H1 (cell line): ENCODE measurements at regions not wholly inside any gene's neighbourhood (a gene's known extent, or its start where the extent isn't known, plus 50 kb on each side); places are given as distances from the start of the nearest gene placed in this dataset.
A peak's percentile ranks its signal among the peaks of the same experiment; 100 is the strongest.

Experiments used
- CTCF ChIA-PET: fragments of 300-600 bp; sonication (Branson Sonifier 250); formaldehyde crosslinking; loops from one replicate; lab custom pipeline; 2021; ENCODE audit not compliant: partially characterized antibody; lab: Charles Lee
- POLR2A ChIA-PET: fragments of 300-600 bp; sonication (Branson Sonifier 250); formaldehyde crosslinking; loops from one replicate; lab custom pipeline; 2021; ENCODE audit warnings: inconsistent platforms; ENCODE audit not compliant: partially characterized antibody; lab: Charles Lee
- DNase-seq, 2 experiments: peaks; one replicate each; pipeline versions ENCODE4 v3.0.0 to v3.0.0-alpha.2; 2010 to 2022; ENCODE audit warnings: low spot score in 2 of 2, low read depth in 1 of 2, mixed read lengths in 1 of 2
- FAIRE-seq: peaks from 2 replicates; lab custom pipeline; 2011; peaks lifted over from hg19 to GRCh38; lab: Jason Lieb, UNC
- H2AFZ ChIP-seq: 2 replicates; pipeline ENCODE4 v1.8.1; 2012; ENCODE audit warnings: low read length, inconsistent platforms
- H2AK5ac ChIP-seq: 2 replicates; pipeline ENCODE4 v1.6.1; 2013; ENCODE audit warnings: low read depth, low read length
- H2BK120ac ChIP-seq: replicated peaks from 2 replicates; pipeline ENCODE3; 2013; ENCODE audit warnings: low read depth, low read length, inconsistent platforms
- H2BK12ac ChIP-seq: 2 replicates; pipeline ENCODE4 v1.6.1; 2013; ENCODE audit warnings: low read depth, low read length
- H2BK15ac ChIP-seq: 2 replicates; pipeline ENCODE4 v1.6.1; 2013; ENCODE audit warnings: low read length
- H2BK20ac ChIP-seq: 2 replicates; pipeline ENCODE4 v1.6.1; 2013; ENCODE audit warnings: low read length
- H2BK5ac ChIP-seq: 2 replicates; pipeline ENCODE4 v1.6.1; 2013; ENCODE audit warnings: low read depth, low read length
- H3K14ac ChIP-seq: 2 replicates; pipeline ENCODE4 v1.6.1; 2013; ENCODE audit warnings: inconsistent platforms; ENCODE audit not compliant: insufficient read length
- H3K18ac ChIP-seq: 2 replicates; pipeline ENCODE4 v1.6.1; 2013; ENCODE audit warnings: low read length; ENCODE audit errors: extremely low read depth
- H3K23ac ChIP-seq: 2 replicates; pipeline ENCODE4 v1.6.1; 2013; ENCODE audit warnings: inconsistent platforms; ENCODE audit not compliant: insufficient read length
- H3K23me2 ChIP-seq: 2 replicates; pipeline ENCODE4 v1.6.1; 2013; ENCODE audit warnings: low read depth, low read length
- H3K27ac ChIP-seq: 2 replicates; pipeline ENCODE4 v1.6.1; 2011; ENCODE audit warnings: low read depth, low read length, inconsistent platforms
- H3K27me3 ChIP-seq, 4 experiments: replicated peaks in 1 of 4; 1 replicate in 1 of 4; 2 replicates in 3 of 4; pipeline versions ENCODE4 v1.6.1 to v1.8.1; 2011 to 2013; ENCODE audit warnings: low read length in 3 of 4, mild to moderate bottlenecking in 3 of 4, inconsistent platforms in 2 of 4, mixed read lengths in 2 of 4, moderate library complexity in 1 of 4; ENCODE audit not compliant: control insufficient read depth in 3 of 4, insufficient read depth in 3 of 4; ENCODE audit errors: extremely low read depth in 1 of 4
- H3K36me3 ChIP-seq, 4 experiments: 2 replicates each; pipeline versions ENCODE4 v1.6.1 to v1.8.1; 2011 to 2013; ENCODE audit warnings: mild to moderate bottlenecking in 4 of 4, low read length in 3 of 4, moderate library complexity in 2 of 4, control low read depth in 1 of 4, inconsistent platforms in 1 of 4; ENCODE audit not compliant: insufficient read depth in 4 of 4, control insufficient read depth in 2 of 4
- H3K4ac ChIP-seq: replicated peaks from 2 replicates; pipeline ENCODE3; 2013; ENCODE audit warnings: low read length, low read depth, mixed read lengths, inconsistent platforms; ENCODE audit not compliant: insufficient read length
- H3K4me1 ChIP-seq, 4 experiments: replicated peaks in 1 of 4; 1 replicate in 1 of 4; 2 replicates in 3 of 4; pipeline versions ENCODE4 v1.6.1 to v1.8.1; 2011 to 2013; ENCODE audit warnings: low read length in 3 of 4, inconsistent platforms in 2 of 4, mixed read lengths in 1 of 4; ENCODE audit not compliant: insufficient read depth in 4 of 4, control insufficient read depth in 3 of 4
- H3K4me2 ChIP-seq, 2 experiments: 2 replicates each; pipeline versions ENCODE4 v1.6.1 to v1.8.1; 2011 to 2013; ENCODE audit warnings: low read depth in 2 of 2, low read length in 2 of 2, control low read depth in 1 of 2, inconsistent platforms in 1 of 2, mild to moderate bottlenecking in 1 of 2; ENCODE audit not compliant: insufficient read depth in 1 of 2
- H3K4me3 ChIP-seq, 4 experiments: fragments of 200-600, 300-600 bp in 1 of 4; sonication (generic), shearing (Covaris generic), sonication (Bioruptor Twin) in 1 of 4; 2 replicates each; pipeline versions ENCODE4 v1.5.1 to v1.8.1; 2011 to 2016; ENCODE audit warnings: low read length in 4 of 4, low read depth in 3 of 4, control low read depth in 2 of 4, inconsistent platforms in 2 of 4, mild to moderate bottlenecking in 2 of 4, mixed read lengths in 1 of 4, moderate library complexity in 1 of 4; ENCODE audit not compliant: insufficient read depth in 2 of 4; ENCODE audit errors: extremely low read depth in 1 of 4
- H3K56ac ChIP-seq: replicated peaks from 2 replicates; pipeline ENCODE3; 2013; ENCODE audit warnings: low read depth, mild to moderate bottlenecking, mixed read lengths, low read length, inconsistent platforms; ENCODE audit not compliant: insufficient read length
- H3K79me1 ChIP-seq: 2 replicates; pipeline ENCODE4 v1.6.1; 2013; ENCODE audit warnings: low read depth, low read length, control low read depth
- H3K79me2 ChIP-seq, 2 experiments: 2 replicates each; pipeline versions ENCODE4 v1.6.1 to v1.8.1; 2012 to 2013; ENCODE audit warnings: low read length in 2 of 2, mild to moderate bottlenecking in 2 of 2, inconsistent platforms in 1 of 2; ENCODE audit not compliant: insufficient read depth in 2 of 2, control insufficient read depth in 1 of 2
- H3K9ac ChIP-seq, 4 experiments: replicated peaks in 1 of 4; 1 replicate in 1 of 4; 2 replicates in 3 of 4; pipeline versions ENCODE4 v1.6.1 to v1.8.1; 2011 to 2013; ENCODE audit warnings: low read depth in 3 of 4, low read length in 3 of 4, control low read depth in 2 of 4, mild to moderate bottlenecking in 2 of 4, moderate library complexity in 2 of 4, inconsistent platforms in 1 of 4; ENCODE audit errors: extremely low read depth in 1 of 4
- H3K9me3 ChIP-seq, 2 experiments: 2 replicates each; pipeline versions ENCODE4 v1.6.1 to v1.8.1; 2012 to 2013; ENCODE audit warnings: mild to moderate bottlenecking in 2 of 2, moderate library complexity in 2 of 2, control low read depth in 1 of 2, inconsistent platforms in 1 of 2, low read depth in 1 of 2, low read length in 1 of 2, mixed read lengths in 1 of 2; ENCODE audit not compliant: insufficient read depth in 2 of 2
- H4K20me1 ChIP-seq, 2 experiments: replicated peaks in 1 of 2; 2 replicates each; pipeline versions ENCODE3 to v1.8.1; 2011 to 2013; ENCODE audit warnings: inconsistent platforms in 2 of 2, low read length in 2 of 2, mild to moderate bottlenecking in 1 of 2; ENCODE audit not compliant: insufficient read depth in 2 of 2, control insufficient read depth in 1 of 2
- H4K5ac ChIP-seq: 2 replicates; pipeline ENCODE4 v1.6.1; 2013; ENCODE audit warnings: low read length, low read depth, mixed read lengths, inconsistent platforms; ENCODE audit not compliant: insufficient read length
- H4K8ac ChIP-seq: 2 replicates; pipeline ENCODE4 v1.8.0; 2013; ENCODE audit warnings: mild to moderate bottlenecking, moderate library complexity, low read length, inconsistent platforms; ENCODE audit not compliant: insufficient read depth; ENCODE audit errors: extremely low read depth
- H4K91ac ChIP-seq: replicated peaks from 2 replicates; pipeline ENCODE3; 2013; ENCODE audit warnings: low read length, mixed read lengths, inconsistent platforms; ENCODE audit not compliant: insufficient read length
- CBX8 ChIP-seq: fragments of 300-800, 300-1000 bp; sonication (generic); IDR thresholded peaks from 2 replicates; pipeline ENCODE4 v1.7.1; 2016; ENCODE audit warnings: low read depth, low read length, borderline replicate concordance
- CEBPB ChIP-seq: IDR thresholded peaks from 2 replicates; pipeline ENCODE4 v1.6.1; 2012; ENCODE audit warnings: low read depth, low read length
- EZH2 ChIP-seq: fragments of 200-600 bp; sonication (generic); IDR thresholded peaks from 2 replicates; pipeline ENCODE4 v1.7.1; 2012; ENCODE audit warnings: low read depth, mild to moderate bottlenecking, moderate library complexity, low read length, inconsistent platforms; ENCODE audit not compliant: severe bottlenecking
- JUND ChIP-seq: IDR thresholded peaks from 2 replicates; pipeline ENCODE4 v1.6.1; 2011; ENCODE audit warnings: mild to moderate bottlenecking, improper control_type of control experiment, low read length
- MAFK ChIP-seq: IDR thresholded peaks from 2 replicates; pipeline ENCODE4 v1.6.1; 2012; ENCODE audit warnings: low read depth, mild to moderate bottlenecking, improper control_type of control experiment, low read length
- POLR2A ChIP-seq, 2 experiments: IDR thresholded peaks; 1 replicate in 1 of 2; 2 replicates in 1 of 2; pipeline ENCODE4 v1.6.1; 2011; ENCODE audit warnings: low read depth in 2 of 2, low read length in 2 of 2, mild to moderate bottlenecking in 2 of 2; ENCODE audit errors: control extremely low read depth in 1 of 2
- RNF2 ChIP-seq: fragments of 200-900, 300-1000 bp; sonication (generic); IDR thresholded peaks from 2 replicates; pipeline ENCODE4 v1.7.1; 2016; ENCODE audit warnings: borderline replicate concordance, low read depth, mild to moderate bottlenecking, antibody characterized with exemption, low read length; ENCODE audit not compliant: poor library complexity, severe bottlenecking; ENCODE audit errors: missing control alignments
- SIX5 ChIP-seq: IDR thresholded peaks from 2 replicates; pipeline ENCODE4 v1.6.1; 2011; ENCODE audit warnings: mild to moderate bottlenecking, low read depth, low read length
- SRF ChIP-seq: IDR thresholded peaks from 2 replicates; pipeline ENCODE4 v1.6.1; 2011; ENCODE audit warnings: mild to moderate bottlenecking, low read depth, low read length, moderate library complexity
- WGBS, 2 experiments: shearing (Covaris generic) in 1 of 2; methylation state at CpG; one replicate each; pipeline versions ENCODE4 v1.1.6 to v1.1.7; 2013 to 2015; ENCODE audit warnings: low lambda C conversion rate in 2 of 2, mixed read lengths in 2 of 2, inconsistent platforms in 1 of 2, low coverage in 1 of 2, missing lambda C conversion rate in 1 of 2; ENCODE audit not compliant: insufficient replicate concordance in 2 of 2, insufficient coverage in 1 of 2, insufficient read length in 1 of 2; ENCODE audit errors: extremely low coverage in 1 of 2, missing lambda C conversion rate in 1 of 2; 5-methylcytosine and 5-hydroxymethylcytosine counted together
- TF ChIP-seq, protein P1 (sequence below), 3 experiments: IDR thresholded peaks; 1 replicate in 2 of 3; 2 replicates in 1 of 3; pipeline versions ENCODE4 v1.5.1 to v1.6.1; 2011; ENCODE audit warnings: low read length in 3 of 3, mild to moderate bottlenecking in 3 of 3, inconsistent platforms in 2 of 3, low read depth in 1 of 3, moderate library complexity in 1 of 3; ENCODE audit not compliant: insufficient read depth in 1 of 3; ENCODE audit errors: control extremely low read depth in 1 of 3

DNA sequence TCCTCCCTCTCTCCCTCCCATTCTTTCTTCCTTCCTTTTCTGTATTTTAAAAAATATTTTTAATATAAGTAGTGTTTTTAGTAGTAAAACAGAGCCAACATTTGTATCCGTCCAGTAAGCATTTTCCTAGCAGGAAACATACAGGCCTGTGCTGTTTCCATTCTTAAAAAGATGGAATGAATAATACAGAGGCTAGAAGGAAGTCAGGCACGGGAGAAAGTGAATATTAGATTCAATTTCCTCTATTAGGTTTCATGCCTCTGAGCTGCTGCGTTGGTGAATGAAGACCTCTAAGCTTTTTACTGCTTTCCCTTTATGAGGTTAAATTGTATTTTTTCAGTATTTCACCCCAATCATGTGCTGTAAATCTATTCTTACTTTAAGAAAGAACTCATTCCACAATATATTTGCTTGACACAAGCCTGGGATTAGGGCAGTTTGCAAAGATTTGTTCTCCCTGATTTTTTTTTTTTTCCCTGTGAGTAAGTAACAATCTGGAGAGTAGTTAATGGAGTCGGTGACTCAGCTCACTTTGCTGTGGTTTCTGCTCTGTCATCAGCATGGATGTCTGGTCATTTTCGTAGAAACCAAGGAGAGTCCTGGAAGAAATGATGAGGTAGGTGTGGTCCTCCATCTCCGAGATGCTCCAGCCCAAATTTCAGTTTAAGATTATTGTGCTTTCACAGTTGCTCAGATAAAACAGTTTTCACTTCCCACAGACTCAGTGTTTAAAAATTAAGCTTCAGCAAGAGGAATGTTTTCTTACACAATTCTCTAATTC, 76.1 kb upstream of the PITRM1 start:
- Histone ChIP-seq H3K9me3 (no peaks in the 10 kb centered on the region), H2BK12ac (no peak overlapping the region), H4K91ac (no peak overlapping the region), H4K20me1 (no peaks in the 10 kb centered on the region), H3K56ac (no peak overlapping the region), H2BK5ac (no peak overlapping the region), H3K14ac (no peak overlapping the region), H3K79me2 (no peaks in the 10 kb centered on the region), H3K23ac (no peak overlapping the region), H3K23me2 (peaks cover under 1% of the 10 kb centered on the region; the same call in 1 of the 2 replicates), H3K79me1 (no peaks in the 10 kb centered on the region), H3K4me3 (no peak overlapping the region), H2BK20ac (no peak overlapping the region), H2BK120ac (no peak overlapping the region), H4K8ac (no peak overlapping the region), H3K27me3 (no peaks in the 10 kb centered on the region; a peak in 1 of 7 replicates), H2AFZ (peak overlapping the region; percentile 76), H3K36me3 (no peaks in the 10 kb centered on the region), H3K9ac (no peak overlapping the region), H2AK5ac (no peak overlapping the region), H3K4me1 (no peaks in the 10 kb centered on the region), H2BK15ac (no peak overlapping the region), H4K5ac (no peak overlapping the region), H3K4ac (no peak overlapping the region), H3K27ac (no peak overlapping the region; the same call in 1 of the 2 replicates), H3K4me2 (no peak overlapping the region), H3K18ac (peak overlapping the region; percentile 38; the same call in 1 of the 2 replicates)
- FAIRE-seq (no peak), DNase-seq (no peak)
- CTCF ChIA-PET, result interaction anchor here (0.6 to 3.2 kb wide), 4 partner anchors 8 to 87 kb away, joined by 3 to 14 read pairs (median 3); no protein-coding TSS in a partner anchor
- POLR2A ChIA-PET, result interaction anchor here (0.8 kb wide), 2 partner anchors 11 to 535 kb away, joined by 3 read pairs; no protein-coding TSS in a partner anchor
- 80% methylated on average over 6 of the region's 6 CpGs; no CpG with 5 or more reads in 1 of the 2 experiments for WGBS, 2 experiments
- TF ChIP-seq MAFK, result peak; percentile 73
- no peak for TF ChIP-seq JUND
- no peak for TF ChIP-seq SRF
- no peak for TF ChIP-seq SIX5
- TF ChIP-seq, protein P1, sequence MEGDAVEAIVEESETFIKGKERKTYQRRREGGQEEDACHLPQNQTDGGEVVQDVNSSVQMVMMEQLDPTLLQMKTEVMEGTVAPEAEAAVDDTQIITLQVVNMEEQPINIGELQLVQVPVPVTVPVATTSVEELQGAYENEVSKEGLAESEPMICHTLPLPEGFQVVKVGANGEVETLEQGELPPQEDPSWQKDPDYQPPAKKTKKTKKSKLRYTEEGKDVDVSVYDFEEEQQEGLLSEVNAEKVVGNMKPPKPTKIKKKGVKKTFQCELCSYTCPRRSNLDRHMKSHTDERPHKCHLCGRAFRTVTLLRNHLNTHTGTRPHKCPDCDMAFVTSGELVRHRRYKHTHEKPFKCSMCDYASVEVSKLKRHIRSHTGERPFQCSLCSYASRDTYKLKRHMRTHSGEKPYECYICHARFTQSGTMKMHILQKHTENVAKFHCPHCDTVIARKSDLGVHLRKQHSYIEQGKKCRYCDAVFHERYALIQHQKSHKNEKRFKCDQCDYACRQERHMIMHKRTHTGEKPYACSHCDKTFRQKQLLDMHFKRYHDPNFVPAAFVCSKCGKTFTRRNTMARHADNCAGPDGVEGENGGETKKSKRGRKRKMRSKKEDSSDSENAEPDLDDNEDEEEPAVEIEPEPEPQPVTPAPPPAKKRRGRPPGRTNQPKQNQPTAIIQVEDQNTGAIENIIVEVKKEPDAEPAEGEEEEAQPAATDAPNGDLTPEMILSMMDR (IDR thresholded peaks at IDR 0.05; ENCODE audit: control extremely low read depth in 1 of 3, insufficient read depth in 1 of 3, low read depth in 1 of 3, low read length in 3 of 3), result no peak
- TF ChIP-seq EZH2, result no peak
- no peak for TF ChIP-seq POLR2A (IDR thresholded peaks at IDR 0.05; ENCODE audit: control extremely low read depth in 1 of 2, low read depth in 2 of 2, low read length in 2 of 2)
- TF ChIP-seq RNF2, result no peak
- no peak for TF ChIP-seq CEBPB
- no peak for TF ChIP-seq CBX8
